ENCODE measurements at regions not wholly inside any gene's neighbourhood (a gene's known extent, or its start where the extent isn't known, plus 50 kb on each side); places are given as distances from the start of the nearest gene placed in this dataset.

GRCh38 chr11:80668039-80668438 lies 1227.2 kb upstream of the TENM4 start:
- no peaks in the 10 kb centered on the region for H3K27me3 ChIP-seq (replicated peaks in 1 of 4; ENCODE audit: control insufficient read depth in 3 of 4, extremely low read depth in 1 of 4, insufficient read depth in 3 of 4, low read length in 3 of 4)
- no peaks in the 10 kb centered on the region for H3K23me2 ChIP-seq (ENCODE audit: low read depth, low read length)
- H2BK20ac ChIP-seq (ENCODE audit: low read length), result no peak overlapping the region
- no peak for TF ChIP-seq SIX5 (IDR thresholded peaks at IDR 0.05; ENCODE audit: low read depth, low read length)
- TF ChIP-seq CHD1 (IDR thresholded peaks at IDR 0.05; ENCODE audit: low read depth, low read length), result no peak
- TF ChIP-seq KDM5A (IDR thresholded peaks at IDR 0.05; ENCODE audit: low read length), result no peak
- no peak for TF ChIP-seq SAP30 (IDR thresholded peaks at IDR 0.05; ENCODE audit: insufficient read depth, insufficient replicate concordance, low read length)
- no peak for TF ChIP-seq ATF2 (IDR thresholded peaks at IDR 0.05; ENCODE audit: low read length)
- TF ChIP-seq CBX5 (IDR thresholded peaks at IDR 0.05; ENCODE audit: low read depth, low read length), result no peak
- no peak for TF ChIP-seq BCL11A (IDR thresholded peaks at IDR 0.05; ENCODE audit: low read depth in 2 of 2, low read length in 2 of 2)
- TF ChIP-seq KDM1A (IDR thresholded peaks at IDR 0.05; ENCODE audit: borderline replicate concordance, low read length), result no peak
- TF ChIP-seq SIN3A (conservative IDR thresholded peaks at IDR 0.05 in 1 of 2, IDR thresholded peaks at IDR 0.05 in 1 of 2; ENCODE audit: low read depth in 1 of 2, low read length in 2 of 2), result no peak
- TF ChIP-seq E2F6 (IDR thresholded peaks at IDR 0.05), result no peak
- H4K20me1 ChIP-seq (replicated peaks in 1 of 2; ENCODE audit: control insufficient read depth in 1 of 2, insufficient read depth in 2 of 2, low read length in 2 of 2), result no peaks in the 10 kb centered on the region
- H3K14ac ChIP-seq (ENCODE audit: insufficient read length), result no peak overlapping the region
- no peaks in the 10 kb centered on the region for H3K9me3 ChIP-seq (ENCODE audit: insufficient read depth in 2 of 2, low read depth in 1 of 2, low read length in 1 of 2)
- CTCF ChIA-PET (ENCODE audit: partially characterized antibody), result interaction anchor here (0.5 kb wide), 1 partner anchor 550 kb away, joined by 3 read pairs; no protein-coding TSS in a partner anchor
- H4K91ac ChIP-seq (replicated peaks; ENCODE audit: insufficient read length, low read length), result no peak overlapping the region
- FAIRE-seq (no peak), DNase-seq (ENCODE audit: low read depth in 1 of 2, low spot score in 2 of 2) (peak in 1 of 2 experiments; percentile 5)
- H3K27ac ChIP-seq (ENCODE audit: low read depth, low read length), result no peak overlapping the region
- POLR2A ChIA-PET (ENCODE audit: partially characterized antibody), result no interaction called here
- no peaks in the 10 kb centered on the region for H3K79me1 ChIP-seq (ENCODE audit: low read depth, low read length)
- no peak overlapping the region for H2BK5ac ChIP-seq (ENCODE audit: low read depth, low read length)
- no peaks in the 10 kb centered on the region for H3K79me2 ChIP-seq (ENCODE audit: control insufficient read depth in 1 of 2, insufficient read depth in 2 of 2, low read length in 2 of 2)
- no peak overlapping the region for H2BK120ac ChIP-seq (replicated peaks; ENCODE audit: low read depth, low read length)
- H3K23ac ChIP-seq (ENCODE audit: insufficient read length), result no peak overlapping the region
- H3K4me3 ChIP-seq (ENCODE audit: extremely low read depth in 1 of 4, insufficient read depth in 2 of 4, low read depth in 3 of 4, low read length in 4 of 4), result no peak overlapping the region
- H3K4me1 ChIP-seq (replicated peaks in 1 of 4; ENCODE audit: control insufficient read depth in 3 of 4, insufficient read depth in 4 of 4, low read length in 3 of 4), result peaks cover 0 to 4% (median 0%) of the 10 kb centered on the region in 4 experiments; a peak in 1 of 7 replicates
- H2BK12ac ChIP-seq (ENCODE audit: low read depth, low read length), result no peak overlapping the region
- no peak overlapping the region for H4K8ac ChIP-seq (ENCODE audit: extremely low read depth, insufficient read depth, low read length)
- no peak overlapping the region for H2AFZ ChIP-seq (ENCODE audit: low read length)
- H3K36me3 ChIP-seq (ENCODE audit: control insufficient read depth in 2 of 4, insufficient read depth in 4 of 4, low read length in 3 of 4), result no peaks in the 10 kb centered on the region
- no peak overlapping the region for H3K9ac ChIP-seq (replicated peaks in 1 of 4; ENCODE audit: extremely low read depth in 1 of 4, low read depth in 3 of 4, low read length in 3 of 4)
- H3K4ac ChIP-seq (replicated peaks; ENCODE audit: insufficient read length, low read depth, low read length), result no peak overlapping the region
- WGBS, 2 experiments (ENCODE audit: extremely low coverage in 1 of 2, insufficient coverage in 1 of 2, insufficient read length in 1 of 2, insufficient replicate concordance in 2 of 2, low coverage in 1 of 2, low lambda C conversion rate in 2 of 2, missing lambda C conversion rate in 1 of 2), result 93% methylated on average over 6 of the region's 6 CpGs; no CpG with 5 or more reads in 1 of the 2 experiments
- no peak overlapping the region for H3K56ac ChIP-seq (replicated peaks; ENCODE audit: insufficient read length, low read depth, low read length)
- H3K18ac ChIP-seq (ENCODE audit: extremely low read depth, low read length), result no peak overlapping the region
- H2BK15ac ChIP-seq (ENCODE audit: low read length), result no peak overlapping the region
- H3K4me2 ChIP-seq (ENCODE audit: insufficient read depth in 1 of 2, low read depth in 2 of 2, low read length in 2 of 2), result no peak overlapping the region
- H2AK5ac ChIP-seq (ENCODE audit: low read depth, low read length), result no peak overlapping the region
- H4K5ac ChIP-seq (ENCODE audit: insufficient read length, low read depth, low read length), result no peak overlapping the region

All from H1 (cell line).